HG02870 (cell line): ENCODE measurements at regions not wholly inside any gene's neighbourhood (a gene's known extent, or its start where the extent isn't known, plus 50 kb on each side); places are given as distances from the start of the nearest gene placed in this dataset.

Experiments used
- ATAC-seq: cut with Tn5 transposase; IDR thresholded peaks from one replicate; pipeline ENCODE4 v1.9.1; 2021; ENCODE audit warnings: mild to moderate bottlenecking, moderate library complexity; ENCODE audit not compliant: unreplicated experiment

DNA sequence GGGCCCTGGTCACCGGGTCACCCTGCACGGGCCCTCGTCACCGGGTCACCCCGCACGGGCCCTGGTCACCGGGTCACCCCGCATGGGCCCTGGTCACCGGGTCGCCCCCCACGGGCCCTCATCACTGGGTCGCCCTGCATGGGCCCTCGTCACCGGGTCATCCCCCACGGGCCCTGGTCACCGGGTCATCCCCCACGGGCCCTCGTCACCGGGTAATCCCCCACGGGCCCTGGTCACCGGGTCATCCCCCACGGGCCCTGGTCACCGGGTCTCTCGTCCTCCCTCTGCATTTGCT lies 77.6 kb downstream of the RIPK4 start:
- no peak for ATAC-seq

DNA sequence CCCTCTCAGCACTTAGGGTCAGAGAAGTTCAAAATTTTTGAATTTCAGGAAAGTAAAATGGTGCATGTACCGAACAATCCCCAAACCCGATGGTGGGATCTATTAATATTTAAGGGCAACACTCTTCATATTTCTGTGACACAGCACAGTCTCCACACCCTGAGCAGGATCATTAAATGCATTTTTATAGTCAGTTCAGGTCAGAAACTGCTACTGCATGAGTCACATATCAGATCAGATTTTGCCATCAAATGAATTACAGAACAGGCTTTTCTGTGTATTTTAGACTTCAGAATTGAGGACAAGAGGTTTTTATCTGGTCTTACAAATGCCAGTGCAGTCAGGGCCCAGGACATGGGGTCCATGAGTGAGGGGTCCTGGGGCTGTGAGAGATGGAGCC lies 79.2 kb downstream of the RIPK4 start:
- ATAC-seq = no peak

GRCh38 chr21:41686664-41687063 lies 80.2 kb downstream of the RIPK4 start:
- ATAC-seq = no peak

GRCh38 chr21:41685511-41686149 lies 81.2 kb downstream of the RIPK4 start:
- no peak for ATAC-seq

DNA sequence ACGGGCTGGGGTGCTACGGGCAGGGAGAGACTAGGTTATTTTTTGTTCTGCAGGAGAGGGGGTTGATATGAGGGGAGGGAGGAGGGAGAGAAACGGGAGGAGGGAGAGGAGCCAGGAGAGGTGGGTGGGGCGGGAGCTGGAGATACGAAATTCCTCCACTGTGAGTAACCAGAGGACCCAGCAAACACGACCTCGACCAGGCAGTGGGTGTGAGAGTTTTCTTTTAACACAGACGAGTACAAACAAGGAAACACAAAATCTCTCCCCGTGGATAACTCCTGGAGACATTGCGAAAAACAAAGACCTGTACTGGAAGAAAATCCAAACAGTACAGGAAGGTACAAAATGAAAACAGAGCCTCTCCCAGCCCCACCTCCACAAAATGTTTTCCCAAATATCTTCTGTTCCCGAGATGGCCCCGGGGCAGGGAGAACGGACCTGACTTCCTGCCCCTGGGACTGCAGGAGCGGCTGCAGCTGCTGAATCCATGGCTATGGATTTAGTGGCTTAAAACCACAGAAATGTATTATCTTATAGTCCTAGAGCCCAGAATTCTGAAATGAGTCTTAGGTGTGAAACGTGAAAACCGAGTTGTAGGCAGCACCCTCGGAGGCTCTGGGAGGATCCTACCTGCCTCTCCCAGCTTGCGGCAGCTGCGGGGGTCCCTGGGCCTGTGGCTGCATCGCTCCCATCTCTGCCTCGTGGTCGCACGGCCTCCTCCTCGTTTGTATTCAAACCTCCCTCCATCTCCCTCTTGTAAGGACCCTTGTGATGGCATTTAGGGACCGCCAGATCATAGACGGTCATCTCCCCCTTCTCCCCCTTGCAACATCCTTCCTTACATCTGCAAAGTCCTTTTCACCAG lies 82.2 kb downstream of the RIPK4 start:
- no peak for ATAC-seq

DNA sequence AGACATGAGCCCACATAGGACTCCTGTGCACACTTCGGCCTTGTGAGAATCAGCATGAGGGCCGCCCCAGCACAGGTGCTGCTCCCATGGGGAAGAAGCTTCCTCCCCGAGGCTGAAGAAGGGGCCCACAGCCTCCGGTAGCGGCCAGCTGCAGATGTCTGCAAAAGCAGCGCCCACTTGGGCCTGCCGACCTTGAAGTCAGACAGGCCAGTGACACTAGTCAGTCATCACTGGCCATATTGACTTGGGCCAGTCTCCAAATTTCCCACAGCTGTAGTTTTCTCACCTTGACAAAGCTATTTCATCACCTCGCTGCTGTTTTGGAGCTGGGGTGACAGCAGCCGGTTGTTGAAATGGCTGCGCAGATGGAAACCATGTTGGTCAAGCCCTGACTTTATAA lies 83.0 kb downstream of the RIPK4 start:
- ATAC-seq = no peak

DNA sequence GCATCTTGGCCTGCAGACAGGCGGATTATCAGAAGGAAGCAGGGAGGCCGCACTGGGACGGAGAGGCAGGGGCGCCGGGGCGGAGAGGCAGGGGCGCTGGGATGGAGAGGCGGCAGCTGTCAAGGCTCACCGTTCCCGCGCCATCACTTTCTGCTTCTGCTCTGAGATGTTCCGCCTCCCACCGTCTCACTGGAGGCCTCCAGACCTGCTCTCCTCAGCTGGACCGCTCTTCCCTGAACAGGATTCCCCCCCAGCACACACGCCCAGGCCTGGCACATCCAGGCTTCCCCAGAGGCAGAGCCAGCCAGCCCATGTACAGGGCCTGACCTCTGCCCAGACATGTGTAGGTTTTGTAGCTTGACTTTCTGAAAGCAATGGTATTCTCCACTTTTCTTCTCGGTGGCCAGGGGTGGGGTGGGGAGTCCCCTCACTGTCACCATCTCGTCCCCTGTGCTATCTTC lies 84.1 kb downstream of the RIPK4 start:
- no peak for ATAC-seq

- ATAC-seq = no peak
Measured at GRCh38 chr21:41681939-41682718, 84.7 kb downstream of the RIPK4 start.

DNA sequence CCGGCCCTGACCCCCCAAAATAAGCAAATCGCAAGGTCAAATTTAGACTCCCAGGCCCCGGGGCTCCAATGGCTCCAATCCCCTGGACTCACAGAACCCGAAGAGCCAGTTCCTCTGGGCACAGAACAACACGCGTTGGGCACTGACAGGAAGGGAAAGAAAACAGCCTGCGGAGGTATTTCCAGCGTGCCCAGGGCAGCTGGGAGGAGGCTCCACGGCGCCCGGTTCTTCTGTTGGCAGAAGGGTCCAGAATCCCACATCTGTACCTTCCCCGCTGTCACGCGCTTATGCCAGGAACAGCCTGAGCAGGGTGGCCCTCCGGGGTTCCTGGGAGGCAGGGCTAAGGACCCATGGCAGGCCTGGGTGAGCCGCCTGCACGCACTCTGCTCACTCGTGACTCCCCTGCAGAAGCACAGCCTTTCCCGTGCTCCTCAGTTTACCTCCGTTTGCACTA lies 85.5 kb downstream of the RIPK4 start:
- ATAC-seq = no peak

DNA sequence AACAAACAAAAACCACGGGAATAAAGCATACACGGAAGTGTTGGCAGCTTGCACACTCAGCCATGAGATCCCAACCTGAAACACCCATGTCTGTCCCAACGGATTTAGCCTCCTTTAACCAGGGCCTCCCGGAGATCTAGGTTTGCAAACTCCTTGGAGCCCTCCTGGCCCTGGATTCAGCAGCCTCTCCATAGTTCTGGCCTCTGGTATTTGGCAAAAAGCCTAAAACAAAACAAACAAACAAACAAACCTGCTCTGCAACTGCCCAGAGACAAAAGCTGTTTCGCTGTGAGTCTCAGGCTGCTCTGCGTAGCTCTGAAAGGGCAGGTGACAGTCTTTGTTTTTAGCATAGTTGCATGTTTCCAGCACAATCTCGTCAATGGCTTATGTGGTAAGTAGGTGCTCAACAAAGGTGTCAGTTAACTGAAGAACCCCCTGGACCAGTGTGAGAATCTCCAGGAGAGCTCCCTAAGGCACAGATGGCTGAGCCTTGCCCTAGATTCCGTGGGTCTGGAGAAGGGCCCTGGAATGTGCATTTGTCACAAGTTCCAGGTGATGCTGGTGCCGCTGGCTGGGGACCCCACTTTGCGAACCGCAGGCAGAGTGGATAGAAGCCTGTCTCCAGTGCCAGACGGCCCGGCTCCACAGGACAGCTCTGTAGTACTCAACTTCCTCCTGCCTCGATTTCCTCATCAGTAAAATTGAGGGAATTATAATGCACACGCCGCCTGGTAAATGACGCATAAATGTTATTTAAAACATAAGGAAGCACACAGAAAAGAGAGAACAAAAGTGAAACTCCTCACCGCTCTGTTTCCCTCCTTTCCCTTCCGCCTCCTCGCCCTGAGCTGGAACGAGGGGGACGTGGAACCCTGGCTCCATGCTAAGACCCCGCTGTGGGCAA lies 86.2 kb downstream of the RIPK4 start:
- ATAC-seq = no peak

- ATAC-seq = no peak
Measured at GRCh38 chr21:41678924-41679318, 87.9 kb downstream of the RIPK4 start.

DNA sequence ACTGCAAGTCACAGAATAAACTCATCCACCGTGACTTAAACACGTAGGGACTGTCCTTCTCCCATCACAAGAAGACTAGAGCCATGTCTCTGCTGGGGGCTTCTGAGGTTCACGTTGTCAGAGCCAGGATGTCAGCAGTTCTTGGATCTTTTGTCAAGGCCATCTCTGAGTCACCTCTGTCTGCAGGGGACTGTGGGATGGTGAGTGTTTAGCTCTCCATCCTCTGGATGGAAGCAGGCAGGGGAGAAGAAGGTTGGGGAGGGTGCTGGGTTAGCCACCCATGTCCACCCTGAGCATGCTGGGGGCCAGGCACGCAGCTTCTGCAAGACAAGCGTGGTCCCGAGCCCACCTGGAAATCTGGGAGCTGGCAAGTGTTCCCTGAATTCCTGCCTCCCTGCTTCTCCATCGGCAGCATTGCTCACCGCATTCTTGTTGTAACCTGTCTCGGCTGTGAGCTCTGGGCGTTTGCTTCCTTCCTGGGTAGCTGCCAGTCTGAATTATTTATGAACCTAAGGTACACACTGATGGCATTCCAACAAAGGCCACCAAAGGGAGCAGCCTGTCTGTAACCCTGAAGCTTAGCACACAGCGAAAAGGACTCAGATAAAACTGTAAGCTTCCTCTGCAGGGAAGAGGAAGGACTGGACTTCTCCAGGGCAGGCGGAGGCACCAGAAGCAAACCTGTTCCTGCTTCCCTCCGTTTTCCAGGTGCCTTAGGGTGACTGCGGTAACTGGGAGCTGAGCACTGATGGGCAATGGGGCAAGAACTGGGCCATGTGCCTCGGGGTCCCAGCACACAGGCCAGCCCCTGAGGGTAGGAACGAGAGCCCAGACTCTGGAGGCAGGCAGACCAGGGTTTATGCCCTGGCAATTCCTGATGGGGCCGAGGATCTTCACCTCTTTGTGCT lies 88.6 kb downstream of the RIPK4 start:
- ATAC-seq = no peak

GRCh38 chr21:41677671-41678015 lies 89.2 kb downstream of the RIPK4 start:
- ATAC-seq = no peak

GRCh38 chr21:41676198-41676597 lies 90.7 kb downstream of the RIPK4 start:
- ATAC-seq = no peak

- ATAC-seq = no peak
Measured at GRCh38 chr21:41675574-41675973, 91.3 kb downstream of the RIPK4 start.

DNA sequence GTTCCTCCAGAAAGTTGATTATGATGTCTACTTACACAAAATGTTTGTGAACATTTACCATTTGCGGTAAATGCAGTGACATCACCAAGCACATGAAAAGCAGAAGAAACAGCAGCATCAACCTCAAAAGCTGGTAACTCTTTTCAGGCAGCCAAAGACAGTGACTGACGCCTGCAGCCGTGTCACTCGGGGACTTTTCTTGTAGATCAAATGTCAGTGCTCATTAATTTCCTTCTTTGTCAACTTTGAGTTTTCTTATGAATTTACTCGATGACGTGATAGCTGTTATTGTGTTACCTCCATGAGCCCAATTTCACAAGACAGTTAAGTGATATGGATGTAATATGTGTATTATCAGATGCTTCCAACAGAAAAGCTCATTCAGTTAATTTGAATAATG lies 92.5 kb downstream of the RIPK4 start:
- no peak for ATAC-seq

DNA sequence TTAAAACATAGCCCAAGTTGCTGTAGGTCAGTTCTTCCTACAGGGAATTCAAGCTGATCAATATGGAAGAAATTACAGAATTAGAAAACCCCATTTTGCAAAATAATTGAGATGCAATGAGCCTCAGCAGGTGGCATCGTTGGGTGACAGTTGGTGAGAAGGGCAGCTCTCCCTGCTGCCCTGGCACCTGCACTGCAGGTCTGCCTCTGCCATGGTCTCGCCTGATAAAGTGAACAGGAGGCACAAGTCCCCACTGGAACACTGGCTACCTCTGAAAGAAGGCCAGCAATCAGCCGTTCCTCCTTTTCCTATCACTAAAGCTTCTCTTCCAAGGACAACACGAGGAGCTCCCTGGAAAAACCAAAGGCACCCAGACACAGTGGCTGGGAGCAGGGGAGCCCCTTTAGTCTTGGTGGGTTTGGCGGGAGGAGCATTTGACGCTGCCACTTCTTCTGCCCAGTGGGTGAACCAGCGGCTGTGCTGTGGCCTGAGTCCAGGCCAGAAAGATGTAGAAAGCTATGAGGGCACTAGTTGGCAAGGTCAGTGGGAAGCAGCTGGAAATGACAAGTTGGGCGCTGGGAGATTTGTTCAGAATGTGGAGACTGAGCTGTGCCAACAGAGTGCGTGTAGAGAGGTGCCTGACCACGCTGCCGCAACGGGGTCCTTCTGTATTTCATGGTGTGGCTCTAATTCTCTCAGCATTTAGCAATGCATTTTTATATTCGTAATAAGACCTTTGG lies 93.1 kb downstream of the RIPK4 start:
- no peak for ATAC-seq

- no peak for ATAC-seq
Measured at GRCh38 chr21:41673071-41673470, 93.8 kb downstream of the RIPK4 start.

DNA sequence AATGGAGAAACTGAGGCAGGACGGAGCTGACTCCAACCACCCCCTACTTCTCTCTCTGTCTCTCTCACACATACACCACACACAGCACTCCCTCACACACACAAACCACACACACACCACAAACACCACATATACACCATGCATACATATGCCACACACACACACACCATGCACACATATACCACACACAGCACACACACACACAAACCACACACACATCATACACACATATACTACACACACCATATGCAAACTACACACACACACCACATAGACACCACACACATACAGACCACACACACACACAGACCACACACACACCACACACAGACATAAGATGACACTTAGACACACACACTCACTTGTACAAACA lies 94.3 kb downstream of the RIPK4 start:
- no peak for ATAC-seq
